IMR-90 (cell line): ENCODE measurements at regions not wholly inside any gene's neighbourhood (a gene's known extent, or its start where the extent isn't known, plus 50 kb on each side); places are given as distances from the start of the nearest gene placed in this dataset.

Source experiments
- ATAC-seq: fragments of 200-7000 bp; cut with Tn5 transposase; 2 replicates; pipeline ENCODE4 v1.9.1; 2020; ENCODE audit warnings: low read depth, mild to moderate bottlenecking, moderate library complexity
- BruUV-seq: library from RNA; stranded (reverse); fragments of 400-500 nt; replicated peaks from 2 replicates; lab custom pipeline; 2021; lab: Mats Ljungman, UMichigan
- CTCF ChIA-PET: fragments of 300-600 bp; formaldehyde crosslinking; extraction: SDS; loops from one replicate; lab custom pipeline; 2021; ENCODE audit warnings: antibody characterized with exemption; lab: Yijun Ruan, JAX
- POLR2A ChIA-PET: fragments of 300-600 bp; sonication (Branson Sonifier 250); formaldehyde crosslinking; loops from one replicate; lab custom pipeline; 2022; ENCODE audit warnings: antibody characterized with exemption; ENCODE audit not compliant: unreplicated experiment; lab: Charles Lee
- DNase-seq: peaks from one replicate; pipeline ENCODE4 v3.0.0; 2013
- H2AFZ ChIP-seq: replicated peaks from 2 replicates; pipeline ENCODE3; 2013; ENCODE audit warnings: low read length, mild to moderate bottlenecking; ENCODE audit not compliant: poor library complexity
- H2AK5ac ChIP-seq: 2 replicates; pipeline ENCODE4 v1.6.1; 2013; ENCODE audit warnings: low read depth, low read length, inconsistent platforms
- H2AK9ac ChIP-seq: replicated peaks from 2 replicates; pipeline ENCODE3; 2013; ENCODE audit warnings: mild to moderate bottlenecking, low read depth, low read length, moderate library complexity; ENCODE audit not compliant: poor library complexity
- H2BK120ac ChIP-seq: 2 replicates; pipeline ENCODE4 v1.6.1; 2013; ENCODE audit warnings: low read depth, low read length, inconsistent platforms
- H2BK15ac ChIP-seq: 3 replicates; pipeline ENCODE4 v1.6.1; 2013; ENCODE audit warnings: low read depth, low read length, inconsistent platforms
- H2BK20ac ChIP-seq: 2 replicates; pipeline ENCODE4 v1.6.1; 2013; ENCODE audit warnings: low read depth, mild to moderate bottlenecking, inconsistent platforms, low read length, moderate library complexity
- H2BK5ac ChIP-seq: 2 replicates; pipeline ENCODE4 v1.6.1; 2013; ENCODE audit warnings: mild to moderate bottlenecking, low read depth, low read length, inconsistent platforms; ENCODE audit not compliant: poor library complexity, severe bottlenecking
- H3K14ac ChIP-seq: replicated peaks from 2 replicates; pipeline ENCODE4 v1.6.1; 2013; ENCODE audit warnings: low read depth, low read length, inconsistent platforms
- H3K18ac ChIP-seq: 2 replicates; pipeline ENCODE4 v1.6.1; 2013; ENCODE audit warnings: low read depth, low read length, control low read depth
- H3K23ac ChIP-seq: 2 replicates; pipeline ENCODE4 v1.6.1; 2013; ENCODE audit warnings: low read depth, low read length, inconsistent platforms
- H3K27ac ChIP-seq: 2 replicates; pipeline ENCODE4 v1.5.1; 2013; ENCODE audit warnings: mild to moderate bottlenecking, control low read depth, low read length; ENCODE audit not compliant: insufficient read depth
- H3K27me3 ChIP-seq: 2 replicates; pipeline ENCODE4 v1.6.1; 2013; ENCODE audit warnings: low read length; ENCODE audit not compliant: control insufficient read depth, insufficient read depth
- H3K36me3 ChIP-seq: 2 replicates; pipeline ENCODE4 v1.6.1; 2013; ENCODE audit warnings: low read length, mixed read lengths; ENCODE audit not compliant: control insufficient read depth, insufficient read depth
- H3K4ac ChIP-seq: 2 replicates; pipeline ENCODE4 v1.6.1; 2013; ENCODE audit warnings: low read depth, low read length, inconsistent platforms
- H3K4me1 ChIP-seq: 2 replicates; pipeline ENCODE4 v1.6.1; 2013; ENCODE audit warnings: low read length, mixed read lengths; ENCODE audit not compliant: control insufficient read depth, insufficient read depth
- H3K4me2 ChIP-seq: 2 replicates; pipeline ENCODE4 v1.6.1; 2013; ENCODE audit warnings: low read depth, mild to moderate bottlenecking, control low read depth, low read length, moderate library complexity
- H3K4me3 ChIP-seq: 2 replicates; pipeline ENCODE4 v1.5.1; 2013; ENCODE audit warnings: low read depth, mild to moderate bottlenecking, control low read depth, low read length, moderate library complexity; ENCODE audit not compliant: insufficient read depth
- H3K56ac ChIP-seq: 2 replicates; pipeline ENCODE4 v1.6.1; 2013; ENCODE audit warnings: low read length, inconsistent platforms; ENCODE audit not compliant: insufficient read depth; ENCODE audit errors: extremely low read depth
- H3K79me1 ChIP-seq, 2 experiments: 2 replicates each; pipeline ENCODE4 v1.6.1; 2013; ENCODE audit warnings: low read length in 2 of 2, inconsistent platforms in 1 of 2, low read depth in 1 of 2
- H3K9ac ChIP-seq: 2 replicates; pipeline ENCODE4 v1.6.1; 2013; ENCODE audit warnings: low read depth, low read length, control low read depth
- H3K9me1 ChIP-seq: 2 replicates; pipeline ENCODE4 v1.6.1; 2013; ENCODE audit warnings: low read length, inconsistent platforms; ENCODE audit not compliant: insufficient read depth
- H3K9me3 ChIP-seq: 2 replicates; pipeline ENCODE4 v1.6.1; 2013; ENCODE audit warnings: low read length; ENCODE audit not compliant: control insufficient read depth, insufficient read depth
- H4K20me1 ChIP-seq: 2 replicates; pipeline ENCODE4 v1.6.1; 2013; ENCODE audit warnings: low read length, inconsistent platforms; ENCODE audit not compliant: insufficient read depth
- H4K5ac ChIP-seq: 2 replicates; pipeline ENCODE4 v1.6.1; 2013; ENCODE audit warnings: mild to moderate bottlenecking, low read depth, low read length, control low read depth
- H4K8ac ChIP-seq, 2 experiments: 2 replicates each; pipeline ENCODE4 v1.6.1; 2013; ENCODE audit warnings: low read depth in 2 of 2, low read length in 2 of 2, control low read depth in 1 of 2, inconsistent platforms in 1 of 2
- H4K91ac ChIP-seq: 2 replicates; pipeline ENCODE4 v1.6.1; 2013; ENCODE audit warnings: low read depth, low read length, inconsistent platforms; ENCODE audit not compliant: insufficient read depth
- MAFK ChIP-seq: IDR thresholded peaks from 2 replicates; pipeline ENCODE4 v1.6.1; 2012; ENCODE audit warnings: low read depth, low read length, improper control_type of control experiment
- RCOR1 ChIP-seq: IDR thresholded peaks from 2 replicates; pipeline ENCODE4 v1.6.1; 2012; ENCODE audit warnings: mild to moderate bottlenecking, low read length, improper control_type of control experiment; ENCODE audit not compliant: insufficient replicate concordance
- WGBS, 2 experiments: methylation state at CpG; one replicate each; pipeline versions ENCODE4 v1.1.5 to v1.1.7; 2013; ENCODE audit warnings: missing lambda C conversion rate in 2 of 2; ENCODE audit not compliant: insufficient read length in 1 of 2; ENCODE audit errors: extremely low coverage in 2 of 2; 5-methylcytosine and 5-hydroxymethylcytosine counted together
- dilution Hi-C: fragments of 300-500 bp; cut with HindIII; formaldehyde crosslinking; loops from one replicate; pipeline ENCODE4 v1.14.3; 2018; ENCODE audit warnings: low sequenced_read_pairs; ENCODE audit not compliant: unreplicated experiment
- in situ Hi-C: fragments of 300-500 bp; cut with MboI; formaldehyde crosslinking; loops from 3 replicates; pipeline ENCODE4 v1.14.3; 2019; ENCODE audit warnings: low sequenced_read_pairs, inconsistent platforms, mixed read lengths
- intact Hi-C: fragments of 100-400 bp; cut with micrococcal nuclease; formaldehyde crosslinking; loops from 2 replicates; pipeline ENCODE4 v1.10.0; 2022

DNA sequence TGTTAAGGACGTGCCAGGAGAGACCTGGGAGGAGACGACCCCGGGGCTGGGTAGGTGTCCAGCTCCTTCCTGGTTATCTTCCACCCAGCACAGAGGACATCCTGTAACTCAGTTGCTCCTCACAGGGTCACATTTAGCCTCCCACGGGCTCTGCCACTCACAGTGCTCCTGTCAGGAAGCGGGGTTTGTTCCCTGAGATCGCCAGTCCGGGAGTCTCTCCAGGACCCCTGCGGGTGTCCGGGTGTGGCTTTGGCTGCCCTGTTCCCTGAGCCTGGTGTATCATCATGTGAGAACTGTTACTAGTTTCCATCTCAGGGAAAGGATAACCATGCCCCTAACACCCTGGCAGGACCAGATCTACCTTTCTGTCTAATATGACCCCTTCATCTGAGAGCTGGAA is 158.2 kb upstream of the RUNX1 start:
- 95% methylated on average over 4 of the region's 9 CpGs; no CpG with 5 or more reads in 1 of the 2 experiments for WGBS, 2 experiments
- Histone ChIP-seq H3K4me1 (peaks cover 41% of the 10 kb centered on the region), H3K9ac (no peak overlapping the region)

More for the DNA sequence above, 158.2 kb upstream of the RUNX1 start:
- peak overlapping the region; percentile 97; the same call in 2 of the 3 replicates for H2BK15ac ChIP-seq
- no peak overlapping the region for H3K4me3 ChIP-seq
- dilution Hi-C loops = no loop called here
- peak overlapping the region; percentile 94 for H4K91ac ChIP-seq
- H3K27ac ChIP-seq = peak overlapping the region; percentile 37
- no peaks in the 10 kb centered on the region for H3K9me3 ChIP-seq
- TF ChIP-seq RCOR1 (no peak), MAFK (no peak)
- peak overlapping the region; percentile 33 for H3K14ac ChIP-seq
- no peaks in the 10 kb centered on the region for H3K27me3 ChIP-seq
- peaks cover 20% of the 10 kb centered on the region for H3K9me1 ChIP-seq
- H3K36me3 ChIP-seq = no peaks in the 10 kb centered on the region
- peak overlapping the region; percentile 37 for H4K5ac ChIP-seq
- H4K8ac ChIP-seq = peak overlapping the region in 1 of 2 experiments; percentile 89; a peak in 2 of 4 replicates
- no peak overlapping the region for H3K4me2 ChIP-seq
- H2BK5ac ChIP-seq = peak overlapping the region; percentile 6
- peaks cover 0 to 16% of the 10 kb centered on the region in 2 experiments; a peak in 2 of 4 replicates for H3K79me1 ChIP-seq
- H3K18ac ChIP-seq = peak overlapping the region; percentile 36
- BruUV-seq = no TSS peak
- H4K20me1 ChIP-seq = no peaks in the 10 kb centered on the region
- peak overlapping the region; percentile 67 for H2AK9ac ChIP-seq
- H2AFZ ChIP-seq = no peak overlapping the region
- intact Hi-C loops = loop anchor here (5.0 to 10.0 kb wide), 4 partner anchors 195 to 637 kb away; no protein-coding TSS in a partner anchor
- DNase-seq (no peak), ATAC-seq (no peak)
- peak overlapping the region; percentile 67; the same call in 1 of the 2 replicates for H2AK5ac ChIP-seq
- CTCF ChIA-PET = interaction anchor here (1.2 kb wide), 1 partner anchor 50 kb away, joined by 4 read pairs; no protein-coding TSS in a partner anchor
- no peak overlapping the region for H3K56ac ChIP-seq
- POLR2A ChIA-PET = no interaction called here
- H2BK120ac ChIP-seq = peak overlapping the region; percentile 96
- H3K23ac ChIP-seq = peak overlapping the region; percentile 10; the same call in 1 of the 2 replicates
- H2BK20ac ChIP-seq = peak overlapping the region; percentile 94
- in situ Hi-C loops = loop anchor here (5.0 kb wide), 1 partner anchor 320 kb away; no protein-coding TSS in a partner anchor
- peak overlapping the region; percentile 94 for H3K4ac ChIP-seq
